IMR-90 (cell line): ENCODE measurements at regions not wholly inside any gene's neighbourhood (a gene's known extent, or its start where the extent isn't known, plus 50 kb on each side); places are given as distances from the start of the nearest gene placed in this dataset.

Experiments used
- ATAC-seq: fragments of 200-7000 bp; cut with Tn5 transposase; 2 replicates; pipeline ENCODE4 v1.9.1; 2020; ENCODE audit warnings: low read depth, mild to moderate bottlenecking, moderate library complexity
- BruUV-seq: library from RNA; stranded (reverse); fragments of 400-500 nt; replicated peaks from 2 replicates; lab custom pipeline; 2021; lab: Mats Ljungman, UMichigan
- CTCF ChIA-PET: fragments of 300-600 bp; formaldehyde crosslinking; extraction: SDS; loops from one replicate; lab custom pipeline; 2021; ENCODE audit warnings: antibody characterized with exemption; lab: Yijun Ruan, JAX
- POLR2A ChIA-PET: fragments of 300-600 bp; sonication (Branson Sonifier 250); formaldehyde crosslinking; loops from one replicate; lab custom pipeline; 2022; ENCODE audit warnings: antibody characterized with exemption; ENCODE audit not compliant: unreplicated experiment; lab: Charles Lee
- DNase-seq: peaks from one replicate; pipeline ENCODE4 v3.0.0; 2013
- H2AFZ ChIP-seq: replicated peaks from 2 replicates; pipeline ENCODE3; 2013; ENCODE audit warnings: low read length, mild to moderate bottlenecking; ENCODE audit not compliant: poor library complexity
- H2AK5ac ChIP-seq: 2 replicates; pipeline ENCODE4 v1.6.1; 2013; ENCODE audit warnings: low read depth, low read length, inconsistent platforms
- H2AK9ac ChIP-seq: replicated peaks from 2 replicates; pipeline ENCODE3; 2013; ENCODE audit warnings: mild to moderate bottlenecking, low read depth, low read length, moderate library complexity; ENCODE audit not compliant: poor library complexity
- H2BK120ac ChIP-seq: 2 replicates; pipeline ENCODE4 v1.6.1; 2013; ENCODE audit warnings: low read depth, low read length, inconsistent platforms
- H2BK15ac ChIP-seq: 3 replicates; pipeline ENCODE4 v1.6.1; 2013; ENCODE audit warnings: low read depth, low read length, inconsistent platforms
- H2BK20ac ChIP-seq: 2 replicates; pipeline ENCODE4 v1.6.1; 2013; ENCODE audit warnings: low read depth, mild to moderate bottlenecking, inconsistent platforms, low read length, moderate library complexity
- H2BK5ac ChIP-seq: 2 replicates; pipeline ENCODE4 v1.6.1; 2013; ENCODE audit warnings: mild to moderate bottlenecking, low read depth, low read length, inconsistent platforms; ENCODE audit not compliant: poor library complexity, severe bottlenecking
- H3K14ac ChIP-seq: replicated peaks from 2 replicates; pipeline ENCODE4 v1.6.1; 2013; ENCODE audit warnings: low read depth, low read length, inconsistent platforms
- H3K18ac ChIP-seq: 2 replicates; pipeline ENCODE4 v1.6.1; 2013; ENCODE audit warnings: low read depth, low read length, control low read depth
- H3K23ac ChIP-seq: 2 replicates; pipeline ENCODE4 v1.6.1; 2013; ENCODE audit warnings: low read depth, low read length, inconsistent platforms
- H3K27ac ChIP-seq: 2 replicates; pipeline ENCODE4 v1.5.1; 2013; ENCODE audit warnings: mild to moderate bottlenecking, control low read depth, low read length; ENCODE audit not compliant: insufficient read depth
- H3K27me3 ChIP-seq: 2 replicates; pipeline ENCODE4 v1.6.1; 2013; ENCODE audit warnings: low read length; ENCODE audit not compliant: control insufficient read depth, insufficient read depth
- H3K36me3 ChIP-seq: 2 replicates; pipeline ENCODE4 v1.6.1; 2013; ENCODE audit warnings: low read length, mixed read lengths; ENCODE audit not compliant: control insufficient read depth, insufficient read depth
- H3K4ac ChIP-seq: 2 replicates; pipeline ENCODE4 v1.6.1; 2013; ENCODE audit warnings: low read depth, low read length, inconsistent platforms
- H3K4me1 ChIP-seq: 2 replicates; pipeline ENCODE4 v1.6.1; 2013; ENCODE audit warnings: low read length, mixed read lengths; ENCODE audit not compliant: control insufficient read depth, insufficient read depth
- H3K4me2 ChIP-seq: 2 replicates; pipeline ENCODE4 v1.6.1; 2013; ENCODE audit warnings: low read depth, mild to moderate bottlenecking, control low read depth, low read length, moderate library complexity
- H3K4me3 ChIP-seq: 2 replicates; pipeline ENCODE4 v1.5.1; 2013; ENCODE audit warnings: low read depth, mild to moderate bottlenecking, control low read depth, low read length, moderate library complexity; ENCODE audit not compliant: insufficient read depth
- H3K56ac ChIP-seq: 2 replicates; pipeline ENCODE4 v1.6.1; 2013; ENCODE audit warnings: low read length, inconsistent platforms; ENCODE audit not compliant: insufficient read depth; ENCODE audit errors: extremely low read depth
- H3K79me1 ChIP-seq, 2 experiments: 2 replicates each; pipeline ENCODE4 v1.6.1; 2013; ENCODE audit warnings: low read length in 2 of 2, inconsistent platforms in 1 of 2, low read depth in 1 of 2
- H3K9ac ChIP-seq: 2 replicates; pipeline ENCODE4 v1.6.1; 2013; ENCODE audit warnings: low read depth, low read length, control low read depth
- H3K9me1 ChIP-seq: 2 replicates; pipeline ENCODE4 v1.6.1; 2013; ENCODE audit warnings: low read length, inconsistent platforms; ENCODE audit not compliant: insufficient read depth
- H3K9me3 ChIP-seq: 2 replicates; pipeline ENCODE4 v1.6.1; 2013; ENCODE audit warnings: low read length; ENCODE audit not compliant: control insufficient read depth, insufficient read depth
- H4K20me1 ChIP-seq: 2 replicates; pipeline ENCODE4 v1.6.1; 2013; ENCODE audit warnings: low read length, inconsistent platforms; ENCODE audit not compliant: insufficient read depth
- H4K5ac ChIP-seq: 2 replicates; pipeline ENCODE4 v1.6.1; 2013; ENCODE audit warnings: mild to moderate bottlenecking, low read depth, low read length, control low read depth
- H4K8ac ChIP-seq, 2 experiments: 2 replicates each; pipeline ENCODE4 v1.6.1; 2013; ENCODE audit warnings: low read depth in 2 of 2, low read length in 2 of 2, control low read depth in 1 of 2, inconsistent platforms in 1 of 2
- H4K91ac ChIP-seq: 2 replicates; pipeline ENCODE4 v1.6.1; 2013; ENCODE audit warnings: low read depth, low read length, inconsistent platforms; ENCODE audit not compliant: insufficient read depth
- BHLHE40 ChIP-seq: fragments of 150-350 bp; IDR thresholded peaks from 2 replicates; pipeline ENCODE4 v1.6.1; 2016; ENCODE audit warnings: mild to moderate bottlenecking, low read depth, low read length
- CHD1 ChIP-seq: IDR thresholded peaks from 2 replicates; pipeline ENCODE4 v1.6.1; 2012; ENCODE audit warnings: low read depth, low read length, improper control_type of control experiment
- CTCF ChIP-seq: conservative IDR thresholded peaks from 2 replicates; pipeline ENCODE4 v1.5.1; 2012; ENCODE audit warnings: mild to moderate bottlenecking, low read depth, low read length, improper control_type of control experiment
- MXI1 ChIP-seq: IDR thresholded peaks from 2 replicates; pipeline ENCODE4 v1.6.1; 2012; ENCODE audit warnings: low read depth, mild to moderate bottlenecking, low read length, moderate library complexity, borderline replicate concordance
- NFE2L2 ChIP-seq: fragments of 150-350 bp; IDR thresholded peaks from 2 replicates; pipeline ENCODE4 v1.6.1; 2016; ENCODE audit warnings: low read depth, mild to moderate bottlenecking, low read length
- RAD21 ChIP-seq: IDR thresholded peaks from 2 replicates; pipeline ENCODE4 v1.6.1; 2012; ENCODE audit warnings: low read length, improper control_type of control experiment
- RCOR1 ChIP-seq: IDR thresholded peaks from 2 replicates; pipeline ENCODE4 v1.6.1; 2012; ENCODE audit warnings: mild to moderate bottlenecking, low read length, improper control_type of control experiment; ENCODE audit not compliant: insufficient replicate concordance
- USF2 ChIP-seq: fragments of 150-350 bp; IDR thresholded peaks from 2 replicates; pipeline ENCODE4 v1.6.1; 2017; ENCODE audit warnings: mild to moderate bottlenecking, antibody characterized with exemption, low read length, low read depth
- dilution Hi-C: fragments of 300-500 bp; cut with HindIII; formaldehyde crosslinking; loops from one replicate; pipeline ENCODE4 v1.14.3; 2018; ENCODE audit warnings: low sequenced_read_pairs; ENCODE audit not compliant: unreplicated experiment
- in situ Hi-C: fragments of 300-500 bp; cut with MboI; formaldehyde crosslinking; loops from 3 replicates; pipeline ENCODE4 v1.14.3; 2019; ENCODE audit warnings: low sequenced_read_pairs, inconsistent platforms, mixed read lengths
- intact Hi-C: fragments of 100-400 bp; cut with micrococcal nuclease; formaldehyde crosslinking; loops from 2 replicates; pipeline ENCODE4 v1.10.0; 2022
- TF ChIP-seq, protein P1 (sequence below): fragments of 150-350 bp; IDR thresholded peaks from 2 replicates; pipeline ENCODE4 v1.6.1; 2016; ENCODE audit warnings: low read depth, mild to moderate bottlenecking, low read length, moderate library complexity, borderline replicate concordance

GRCh38 chr9:19666575-19666974 lies 122.3 kb downstream of the SLC24A2 start:
- Histone ChIP-seq H2AK9ac (no peak overlapping the region), H2BK120ac (no peak overlapping the region), H4K8ac (no peak overlapping the region), H3K4me1 (no peaks in the 10 kb centered on the region), H4K5ac (no peak overlapping the region), H3K23ac (no peak overlapping the region), H3K27me3 (no peaks in the 10 kb centered on the region), H3K9me1 (no peaks in the 10 kb centered on the region), H3K56ac (no peak overlapping the region), H3K4ac (no peak overlapping the region), H2BK15ac (no peak overlapping the region), H3K18ac (no peak overlapping the region), H3K4me3 (no peak overlapping the region), H3K9me3 (no peaks in the 10 kb centered on the region), H3K36me3 (no peaks in the 10 kb centered on the region), H2AK5ac (no peak overlapping the region), H2AFZ (no peak overlapping the region), H2BK20ac (no peak overlapping the region), H4K91ac (no peak overlapping the region), H2BK5ac (no peak overlapping the region), H3K4me2 (no peak overlapping the region), H3K9ac (no peak overlapping the region), H3K27ac (no peak overlapping the region), H4K20me1 (no peaks in the 10 kb centered on the region), H3K14ac (no peak overlapping the region), H3K79me1 (no peaks in the 10 kb centered on the region)
- TF ChIP-seq RAD21 (no peak), USF2 (no peak), CTCF (no peak), RCOR1 (no peak), BHLHE40 (no peak), MXI1 (no peak), NFE2L2 (no peak), CHD1 (no peak)
- TF ChIP-seq, protein P1, sequence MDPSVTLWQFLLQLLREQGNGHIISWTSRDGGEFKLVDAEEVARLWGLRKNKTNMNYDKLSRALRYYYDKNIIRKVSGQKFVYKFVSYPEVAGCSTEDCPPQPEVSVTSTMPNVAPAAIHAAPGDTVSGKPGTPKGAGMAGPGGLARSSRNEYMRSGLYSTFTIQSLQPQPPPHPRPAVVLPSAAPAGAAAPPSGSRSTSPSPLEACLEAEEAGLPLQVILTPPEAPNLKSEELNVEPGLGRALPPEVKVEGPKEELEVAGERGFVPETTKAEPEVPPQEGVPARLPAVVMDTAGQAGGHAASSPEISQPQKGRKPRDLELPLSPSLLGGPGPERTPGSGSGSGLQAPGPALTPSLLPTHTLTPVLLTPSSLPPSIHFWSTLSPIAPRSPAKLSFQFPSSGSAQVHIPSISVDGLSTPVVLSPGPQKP, result no peak
- no TSS peak for BruUV-seq
- in situ Hi-C loops, result no loop called here
- dilution Hi-C loops, result no loop called here
- no peak for ATAC-seq
- DNase-seq, result no peak
- CTCF ChIA-PET, result no interaction called here
- intact Hi-C loops, result no loop called here
- POLR2A ChIA-PET, result no interaction called here
